ENCODE measurements at regions not wholly inside any gene's neighbourhood (a gene's known extent, or its start where the extent isn't known, plus 50 kb on each side); places are given as distances from the start of the nearest gene placed in this dataset.

- FAIRE-seq (no peak), DNase-seq (ENCODE audit: low read depth) (no peak)
- no peak for TF ChIP-seq CTCF (IDR thresholded peaks at IDR 0.05; ENCODE audit: insufficient read depth, low read length, severe bottlenecking)
- H3K36me3 ChIP-seq (ENCODE audit: control insufficient read depth, insufficient read depth, low read length), result no peaks in the 10 kb centered on the region
- no peak overlapping the region for H3K4me3 ChIP-seq (ENCODE audit: low read depth, low read length)
- H3K27me3 ChIP-seq (ENCODE audit: control insufficient read depth, insufficient read depth, low read length), result no peaks in the 10 kb centered on the region
Observed at GRCh38 chr13:103542648-103543047, 476.4 kb upstream of the SLC10A2 start.

- TF ChIP-seq CTCF (IDR thresholded peaks at IDR 0.05; ENCODE audit: insufficient read depth, low read length, severe bottlenecking), result no peak
Observed at GRCh38 chr13:103540382-103540765, 474.2 kb upstream of the SLC10A2 start.

GRCh38 chr13:103539721-103540381 is 473.6 kb upstream of the SLC10A2 start:
- no peaks in the 10 kb centered on the region for H3K27me3 ChIP-seq (ENCODE audit: control insufficient read depth, insufficient read depth, low read length)
- H3K36me3 ChIP-seq (ENCODE audit: control insufficient read depth, insufficient read depth, low read length), result no peaks in the 10 kb centered on the region
- DNase-seq (ENCODE audit: low read depth) (no peak), FAIRE-seq (no peak)
- TF ChIP-seq CTCF (IDR thresholded peaks at IDR 0.05; ENCODE audit: insufficient read depth, low read length, severe bottlenecking), result no peak
- no peak overlapping the region for H3K4me3 ChIP-seq (ENCODE audit: low read depth, low read length)

More at GRCh38 chr13:103540382-103540765, 474.2 kb upstream of the SLC10A2 start:
- FAIRE-seq (no peak), DNase-seq (ENCODE audit: low read depth) (no peak)
- H3K4me3 ChIP-seq (ENCODE audit: low read depth, low read length), result no peak overlapping the region
- H3K36me3 ChIP-seq (ENCODE audit: control insufficient read depth, insufficient read depth, low read length), result no peaks in the 10 kb centered on the region
- no peaks in the 10 kb centered on the region for H3K27me3 ChIP-seq (ENCODE audit: control insufficient read depth, insufficient read depth, low read length)

GRCh38 chr13:103539265-103539664 is 473.0 kb upstream of the SLC10A2 start:
- DNase-seq (ENCODE audit: low read depth) (no peak), FAIRE-seq (no peak)
- Histone ChIP-seq H3K27me3 (ENCODE audit: control insufficient read depth, insufficient read depth, low read length) (no peaks in the 10 kb centered on the region), H3K4me3 (ENCODE audit: low read depth, low read length) (no peak overlapping the region), H3K36me3 (ENCODE audit: control insufficient read depth, insufficient read depth, low read length) (no peaks in the 10 kb centered on the region)
- TF ChIP-seq CTCF (IDR thresholded peaks at IDR 0.05; ENCODE audit: insufficient read depth, low read length, severe bottlenecking), result no peak

GRCh38 chr13:103537616-103538015 is 471.4 kb upstream of the SLC10A2 start:
- Histone ChIP-seq H3K36me3 (ENCODE audit: control insufficient read depth, insufficient read depth, low read length) (no peaks in the 10 kb centered on the region), H3K4me3 (ENCODE audit: low read depth, low read length) (no peak overlapping the region), H3K27me3 (ENCODE audit: control insufficient read depth, insufficient read depth, low read length) (no peaks in the 10 kb centered on the region)
- FAIRE-seq, result no peak
- no peak for DNase-seq (ENCODE audit: low read depth)
- TF ChIP-seq CTCF (IDR thresholded peaks at IDR 0.05; ENCODE audit: insufficient read depth, low read length, severe bottlenecking), result no peak

- Histone ChIP-seq H3K36me3 (ENCODE audit: control insufficient read depth, insufficient read depth, low read length) (no peaks in the 10 kb centered on the region), H3K27me3 (ENCODE audit: control insufficient read depth, insufficient read depth, low read length) (no peaks in the 10 kb centered on the region), H3K4me3 (ENCODE audit: low read depth, low read length) (no peak overlapping the region)
- no peak for TF ChIP-seq CTCF (IDR thresholded peaks at IDR 0.05; ENCODE audit: insufficient read depth, low read length, severe bottlenecking)
- FAIRE-seq (no peak), DNase-seq (ENCODE audit: low read depth) (peak; percentile 0)
Observed at GRCh38 chr13:103531278-103531677, 465.1 kb upstream of the SLC10A2 start.
